ENCODE measurements at regions not wholly inside any gene's neighbourhood (a gene's known extent, or its start where the extent isn't known, plus 50 kb on each side); places are given as distances from the start of the nearest gene placed in this dataset.

DNA sequence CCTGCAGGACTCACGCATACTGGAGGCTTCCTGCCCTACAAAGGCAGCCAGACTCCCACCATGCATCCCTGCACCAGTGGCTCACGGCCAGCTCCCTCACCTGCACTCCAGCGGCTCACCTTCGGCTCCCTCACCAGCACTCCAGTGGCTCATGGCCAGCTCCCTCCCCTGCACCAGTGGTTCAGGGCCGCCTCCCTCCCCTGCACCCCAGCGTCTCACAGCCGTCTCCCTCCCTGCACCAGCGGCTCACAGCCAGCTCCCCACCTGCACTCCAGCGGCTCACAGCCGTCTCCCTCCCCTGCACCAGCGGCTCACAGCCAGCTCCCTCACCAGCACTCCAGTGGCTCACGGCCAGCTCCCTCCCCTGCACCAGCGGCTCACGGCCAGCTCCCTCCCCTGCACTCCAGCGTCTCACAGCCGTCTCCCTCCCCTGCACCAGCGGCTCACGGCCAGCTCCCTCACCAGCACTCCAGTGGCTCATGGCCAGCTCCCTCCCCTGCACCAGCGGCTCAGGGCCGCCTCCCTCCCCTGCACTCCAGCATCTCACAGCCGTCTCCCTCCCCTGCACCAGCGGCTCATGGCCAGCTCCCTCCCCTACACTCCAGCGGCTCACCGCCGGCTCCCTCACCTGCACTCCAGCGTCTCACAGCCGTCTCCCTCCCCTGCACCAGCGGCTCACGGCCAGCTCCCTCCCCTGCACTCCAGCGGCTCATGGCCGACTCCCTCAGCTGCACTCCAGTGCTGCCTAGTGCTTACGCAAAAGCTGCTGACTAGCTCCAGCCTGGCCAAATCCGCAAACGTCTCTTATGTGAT, 324.5 kb downstream of the NPHP4 start:
- TF ChIP-seq POLR2AphosphoS5 (IDR thresholded peaks at IDR 0.05) = no peak
- TF ChIP-seq, protein P1, sequence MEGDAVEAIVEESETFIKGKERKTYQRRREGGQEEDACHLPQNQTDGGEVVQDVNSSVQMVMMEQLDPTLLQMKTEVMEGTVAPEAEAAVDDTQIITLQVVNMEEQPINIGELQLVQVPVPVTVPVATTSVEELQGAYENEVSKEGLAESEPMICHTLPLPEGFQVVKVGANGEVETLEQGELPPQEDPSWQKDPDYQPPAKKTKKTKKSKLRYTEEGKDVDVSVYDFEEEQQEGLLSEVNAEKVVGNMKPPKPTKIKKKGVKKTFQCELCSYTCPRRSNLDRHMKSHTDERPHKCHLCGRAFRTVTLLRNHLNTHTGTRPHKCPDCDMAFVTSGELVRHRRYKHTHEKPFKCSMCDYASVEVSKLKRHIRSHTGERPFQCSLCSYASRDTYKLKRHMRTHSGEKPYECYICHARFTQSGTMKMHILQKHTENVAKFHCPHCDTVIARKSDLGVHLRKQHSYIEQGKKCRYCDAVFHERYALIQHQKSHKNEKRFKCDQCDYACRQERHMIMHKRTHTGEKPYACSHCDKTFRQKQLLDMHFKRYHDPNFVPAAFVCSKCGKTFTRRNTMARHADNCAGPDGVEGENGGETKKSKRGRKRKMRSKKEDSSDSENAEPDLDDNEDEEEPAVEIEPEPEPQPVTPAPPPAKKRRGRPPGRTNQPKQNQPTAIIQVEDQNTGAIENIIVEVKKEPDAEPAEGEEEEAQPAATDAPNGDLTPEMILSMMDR (IDR thresholded peaks at IDR 0.05) = no peak
- TF ChIP-seq POLR2A (IDR thresholded peaks at IDR 0.05) = no peak

All from breast epithelium (tissue), 3 donors.